ENCODE measurements at regions not wholly inside any gene's neighbourhood (a gene's known extent, or its start where the extent isn't known, plus 50 kb on each side); places are given as distances from the start of the nearest gene placed in this dataset.
"Not testable (repeated sequence)": the region's sequence is repeated elsewhere in the genome, so short reads cannot be mapped to it uniquely, and the experiment has no call there.

- H3K4me3 ChIP-seq; intact Hi-C loops (cut with micrococcal nuclease); H3K27me3 ChIP-seq (ENCODE audit: low read depth); H3K4me1 ChIP-seq; H3K36me3 ChIP-seq; H3K27ac ChIP-seq (replicated peaks); DNase-seq: not testable (repeated sequence)
- peaks cover 36% of the 10 kb centered on the region for H3K9me3 ChIP-seq (replicated peaks)
Observed at GRCh38 chr10:93127642-93128215, 54.0 kb downstream of the CYP26A1 start.

- no peak for TF ChIP-seq CTCF (IDR thresholded peaks at IDR 0.05; ENCODE audit: borderline replicate concordance)
- intact Hi-C loops (cut with micrococcal nuclease) = no loop called here
- H3K36me3 ChIP-seq = no peaks in the 10 kb centered on the region
Observed at GRCh38 chr10:93131986-93132385, 58.3 kb downstream of the CYP26A1 start.

GRCh38 chr10:93138113-93138870 lies 64.6 kb downstream of the CYP26A1 start:
- Histone ChIP-seq H3K27me3 (ENCODE audit: low read depth) (peaks cover 46% of the 10 kb centered on the region), H3K4me3 (no peak overlapping the region), H3K4me1 (no peaks in the 10 kb centered on the region), H3K9me3 (replicated peaks) (no peaks in the 10 kb centered on the region), H3K27ac (replicated peaks) (no peak overlapping the region), H3K36me3 (no peaks in the 10 kb centered on the region)
- DNase-seq = no peak
- no peak for TF ChIP-seq CTCF (IDR thresholded peaks at IDR 0.05; ENCODE audit: borderline replicate concordance)
- intact Hi-C loops (cut with micrococcal nuclease) = no loop called here

More at GRCh38 chr10:93131986-93132385, 58.3 kb downstream of the CYP26A1 start:
- no peak overlapping the region for H3K27ac ChIP-seq (replicated peaks)
- no peaks in the 10 kb centered on the region for H3K4me1 ChIP-seq
- peaks cover 17% of the 10 kb centered on the region for H3K9me3 ChIP-seq (replicated peaks)
- DNase-seq = no peak
- H3K27me3 ChIP-seq (ENCODE audit: low read depth) = peaks cover 16% of the 10 kb centered on the region
- no peak overlapping the region for H3K4me3 ChIP-seq

DNA sequence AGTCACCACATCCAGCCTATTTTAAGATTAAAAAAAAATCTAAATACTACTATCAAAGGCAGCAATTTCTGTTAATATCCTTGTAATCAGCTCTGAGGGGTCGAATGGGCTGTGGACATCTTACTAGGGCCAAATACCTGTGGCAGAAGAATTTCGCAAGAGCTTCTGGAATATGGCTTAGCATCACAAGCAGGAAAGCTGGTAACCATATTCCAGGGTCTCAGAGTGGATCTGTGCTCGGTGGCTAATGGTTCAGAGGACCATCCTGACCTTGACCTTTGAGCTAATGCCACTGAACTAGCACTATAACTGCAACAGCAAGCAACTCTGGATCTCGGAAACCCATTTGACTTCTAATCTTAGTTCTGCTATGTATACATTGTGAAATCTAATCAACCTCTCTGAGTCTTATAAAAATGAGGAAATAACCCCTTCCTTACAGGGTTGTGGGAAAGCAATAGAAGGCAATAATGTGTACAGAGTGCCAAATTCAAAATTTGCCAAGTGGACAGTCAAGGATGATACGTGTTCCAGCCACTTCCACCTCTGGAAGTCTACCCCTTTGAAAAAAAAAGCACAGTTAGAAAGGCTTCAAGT lies 65.5 kb downstream of the CYP26A1 start:
- Histone ChIP-seq H3K36me3 (no peaks in the 10 kb centered on the region), H3K27ac (replicated peaks) (no peak overlapping the region), H3K9me3 (replicated peaks) (no peaks in the 10 kb centered on the region), H3K27me3 (ENCODE audit: low read depth) (peaks cover 53% of the 10 kb centered on the region), H3K4me3 (no peak overlapping the region), H3K4me1 (no peaks in the 10 kb centered on the region)
- intact Hi-C loops (cut with micrococcal nuclease) = no loop called here
- DNase-seq = no peak
- no peak for TF ChIP-seq CTCF (IDR thresholded peaks at IDR 0.05; ENCODE audit: borderline replicate concordance)

GRCh38 chr10:93142534-93142933 lies 68.8 kb downstream of the CYP26A1 start:
- intact Hi-C loops (cut with micrococcal nuclease) = no loop called here
- Histone ChIP-seq H3K4me1 (no peaks in the 10 kb centered on the region), H3K4me3 (no peak overlapping the region), H3K27me3 (ENCODE audit: low read depth) (peaks cover 52% of the 10 kb centered on the region), H3K9me3 (replicated peaks) (no peaks in the 10 kb centered on the region), H3K27ac (replicated peaks) (no peak overlapping the region), H3K36me3 (no peaks in the 10 kb centered on the region)
- TF ChIP-seq CTCF (IDR thresholded peaks at IDR 0.05; ENCODE audit: borderline replicate concordance) = no peak
- DNase-seq = no peak

GRCh38 chr10:93143281-93143680 lies 69.6 kb downstream of the CYP26A1 start:
- Histone ChIP-seq H3K27ac (replicated peaks) (no peak overlapping the region), H3K4me3 (no peak overlapping the region), H3K27me3 (ENCODE audit: low read depth) (peaks cover 54% of the 10 kb centered on the region), H3K9me3 (replicated peaks) (no peaks in the 10 kb centered on the region), H3K4me1 (no peaks in the 10 kb centered on the region), H3K36me3 (no peaks in the 10 kb centered on the region)
- no peak for DNase-seq
- intact Hi-C loops (cut with micrococcal nuclease) = no loop called here
- TF ChIP-seq CTCF (IDR thresholded peaks at IDR 0.05; ENCODE audit: borderline replicate concordance) = no peak
